Neural crest cell (in vitro differentiated cells): ENCODE measurements at regions not wholly inside any gene's neighbourhood (a gene's known extent, or its start where the extent isn't known, plus 50 kb on each side); places are given as distances from the start of the nearest gene placed in this dataset.
A peak's percentile ranks its signal among the peaks of the same experiment; 100 is the strongest.

Experiments
- DNase-seq: peaks from one replicate; pipeline ENCODE4 v3.0.0; 2021; ENCODE audit warnings: low read depth, mixed read lengths, low spot score
- H3K27ac Mint-ChIP-seq: one replicate; pipeline ENCODE4 v1.8.0; 2021; ENCODE audit warnings: mild to moderate bottlenecking, mixed read lengths; ENCODE audit not compliant: unreplicated experiment
- H3K27me3 Mint-ChIP-seq: 2 replicates; pipeline ENCODE4 v1.8.0; 2021; ENCODE audit warnings: low read depth, mild to moderate bottlenecking, mixed read lengths
- H3K36me3 Mint-ChIP-seq: 2 replicates; pipeline ENCODE4 v1.8.0; 2021; ENCODE audit warnings: low read depth, mild to moderate bottlenecking, mixed read lengths
- H3K4me1 Mint-ChIP-seq: 2 replicates; pipeline ENCODE4 v1.8.0; 2021; ENCODE audit warnings: mixed read lengths
- H3K4me3 Mint-ChIP-seq: one replicate; pipeline ENCODE4 v1.8.0; 2021; ENCODE audit warnings: mild to moderate bottlenecking, mixed read lengths
- H3K9me3 Mint-ChIP-seq: 2 replicates; pipeline ENCODE4 v1.8.0; 2021; ENCODE audit warnings: mixed read lengths
- TF ChIP-seq, protein P1 (sequence below): fragments of 200-600 bp; sonication (generic); conservative IDR thresholded peaks from 2 replicates; pipeline ENCODE4 v1.5.0; 2021; ENCODE audit warnings: antibody characterized with exemption, mild to moderate bottlenecking

GRCh38 chr2:62343206-62343605 lies 147.3 kb downstream of the B3GNT2 start:
- Mint-ChIP-seq H3K4me3 (no peak overlapping the region), H3K27ac (no peak overlapping the region), H3K27me3 (no peaks in the 10 kb centered on the region), H3K4me1 (peaks cover 7% of the 10 kb centered on the region), H3K9me3 (peaks cover 6% of the 10 kb centered on the region), H3K36me3 (no peaks in the 10 kb centered on the region)
- TF ChIP-seq, protein P1, sequence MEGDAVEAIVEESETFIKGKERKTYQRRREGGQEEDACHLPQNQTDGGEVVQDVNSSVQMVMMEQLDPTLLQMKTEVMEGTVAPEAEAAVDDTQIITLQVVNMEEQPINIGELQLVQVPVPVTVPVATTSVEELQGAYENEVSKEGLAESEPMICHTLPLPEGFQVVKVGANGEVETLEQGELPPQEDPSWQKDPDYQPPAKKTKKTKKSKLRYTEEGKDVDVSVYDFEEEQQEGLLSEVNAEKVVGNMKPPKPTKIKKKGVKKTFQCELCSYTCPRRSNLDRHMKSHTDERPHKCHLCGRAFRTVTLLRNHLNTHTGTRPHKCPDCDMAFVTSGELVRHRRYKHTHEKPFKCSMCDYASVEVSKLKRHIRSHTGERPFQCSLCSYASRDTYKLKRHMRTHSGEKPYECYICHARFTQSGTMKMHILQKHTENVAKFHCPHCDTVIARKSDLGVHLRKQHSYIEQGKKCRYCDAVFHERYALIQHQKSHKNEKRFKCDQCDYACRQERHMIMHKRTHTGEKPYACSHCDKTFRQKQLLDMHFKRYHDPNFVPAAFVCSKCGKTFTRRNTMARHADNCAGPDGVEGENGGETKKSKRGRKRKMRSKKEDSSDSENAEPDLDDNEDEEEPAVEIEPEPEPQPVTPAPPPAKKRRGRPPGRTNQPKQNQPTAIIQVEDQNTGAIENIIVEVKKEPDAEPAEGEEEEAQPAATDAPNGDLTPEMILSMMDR: no peak
- DNase-seq: no peak

DNA sequence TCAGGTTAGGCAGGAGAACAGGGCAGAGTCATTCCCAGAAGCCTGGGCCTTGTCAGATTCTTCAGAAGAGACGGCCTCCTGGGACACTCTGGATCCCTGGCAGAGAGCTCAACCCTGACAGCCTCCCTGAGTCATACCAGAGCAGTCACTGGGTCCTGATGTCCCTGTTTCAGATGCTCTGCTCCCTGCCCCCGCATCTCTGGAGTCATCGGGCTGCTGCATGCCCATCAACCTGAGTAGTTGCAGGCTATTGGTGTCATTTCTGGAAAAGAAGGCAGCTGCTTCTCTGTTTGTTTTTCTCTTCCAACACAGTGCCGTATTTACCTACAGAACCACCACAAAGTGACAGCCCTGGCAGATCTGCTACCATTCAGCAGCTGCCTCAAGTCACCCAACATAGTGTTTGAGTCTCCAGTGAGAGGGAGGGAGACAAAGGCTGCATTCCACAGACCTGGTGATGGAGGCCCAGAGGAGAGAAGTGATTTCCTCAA lies 145.1 kb downstream of the B3GNT2 start:
- peaks cover 10% of the 10 kb centered on the region for H3K4me1 Mint-ChIP-seq
- DNase-seq: no peak
- no peak overlapping the region for H3K4me3 Mint-ChIP-seq
- peaks cover 2% of the 10 kb centered on the region for H3K9me3 Mint-ChIP-seq
- TF ChIP-seq, protein P1: no peak
- no peaks in the 10 kb centered on the region for H3K36me3 Mint-ChIP-seq
- H3K27me3 Mint-ChIP-seq: no peaks in the 10 kb centered on the region
- no peak overlapping the region for H3K27ac Mint-ChIP-seq

DNA sequence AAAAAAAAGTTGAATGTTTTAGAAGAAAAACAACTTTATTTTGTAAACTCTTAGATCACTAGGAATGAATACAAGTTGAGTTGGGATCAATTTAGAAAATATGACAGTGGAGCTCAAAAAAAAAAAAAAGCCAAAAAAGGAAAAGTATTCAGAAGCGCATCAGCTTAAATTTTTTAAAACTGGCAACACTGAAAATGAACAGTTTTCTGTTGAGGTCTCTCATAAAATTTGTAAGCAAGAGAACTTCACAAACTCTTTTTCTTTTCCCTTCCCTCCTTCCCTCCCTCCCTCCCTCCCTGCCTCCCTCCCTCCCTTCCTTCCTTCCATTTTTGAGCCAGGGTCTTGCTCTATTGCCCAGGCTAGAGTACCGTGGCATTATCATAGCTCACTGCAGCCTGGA lies 143.9 kb downstream of the B3GNT2 start:
- Mint-ChIP-seq H3K27me3 (no peaks in the 10 kb centered on the region), H3K27ac (no peak overlapping the region), H3K36me3 (no peaks in the 10 kb centered on the region), H3K9me3 (no peaks in the 10 kb centered on the region), H3K4me3 (no peak overlapping the region), H3K4me1 (peaks cover 10% of the 10 kb centered on the region)
- TF ChIP-seq, protein P1: no peak
- no peak for DNase-seq

DNA sequence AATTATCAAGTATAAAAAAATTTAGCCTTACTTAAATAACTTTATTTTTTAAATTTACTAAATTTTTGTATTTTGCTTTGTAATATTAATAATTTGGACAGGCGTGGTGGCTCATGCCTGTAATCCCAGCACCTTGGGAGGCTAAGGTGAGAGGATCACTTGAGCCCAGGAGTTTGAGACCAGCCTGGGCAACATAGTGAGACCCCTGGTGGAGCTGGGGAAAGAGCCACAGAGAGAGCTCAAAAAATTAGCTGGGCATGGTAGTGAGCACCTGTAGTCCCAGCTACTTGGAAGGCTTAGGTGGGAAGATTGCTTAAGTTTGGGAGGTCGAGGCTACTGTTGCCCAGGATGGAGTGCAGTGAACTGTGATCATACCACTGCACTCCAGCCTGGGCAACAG lies 143.5 kb downstream of the B3GNT2 start:
- no peaks in the 10 kb centered on the region for H3K9me3 Mint-ChIP-seq
- H3K27ac Mint-ChIP-seq: no peak overlapping the region
- H3K27me3 Mint-ChIP-seq: no peaks in the 10 kb centered on the region
- H3K4me1 Mint-ChIP-seq: peaks cover 10% of the 10 kb centered on the region
- no peak overlapping the region for H3K4me3 Mint-ChIP-seq
- no peak for DNase-seq
- TF ChIP-seq, protein P1: no peak
- no peaks in the 10 kb centered on the region for H3K36me3 Mint-ChIP-seq

DNA sequence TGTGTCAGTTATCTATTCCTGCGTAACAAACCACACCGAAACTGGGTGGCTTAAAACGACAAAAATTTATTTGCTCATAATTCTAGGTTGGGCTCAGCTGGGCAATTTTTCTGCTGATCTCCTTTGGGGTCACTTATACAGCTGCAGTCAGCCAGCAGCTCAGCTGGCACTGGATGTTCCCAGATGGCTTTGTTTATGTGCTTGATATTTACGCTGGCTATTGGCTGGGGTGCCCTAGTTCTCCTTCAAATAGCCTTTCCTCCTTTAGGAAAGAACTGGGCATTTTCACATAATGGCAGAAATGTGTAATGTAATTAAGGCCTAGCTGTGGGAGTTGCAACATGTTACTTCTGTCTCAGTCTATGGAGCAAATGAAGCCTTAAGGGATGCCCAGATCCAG lies 142.2 kb downstream of the B3GNT2 start:
- no peaks in the 10 kb centered on the region for H3K36me3 Mint-ChIP-seq
- no peaks in the 10 kb centered on the region for H3K9me3 Mint-ChIP-seq
- no peak for DNase-seq
- peaks cover 10% of the 10 kb centered on the region for H3K4me1 Mint-ChIP-seq
- no peak overlapping the region for H3K27ac Mint-ChIP-seq
- TF ChIP-seq, protein P1: no peak
- H3K4me3 Mint-ChIP-seq: no peak overlapping the region
- H3K27me3 Mint-ChIP-seq: no peaks in the 10 kb centered on the region

GRCh38 chr2:62337403-62337802 lies 141.5 kb downstream of the B3GNT2 start:
- Mint-ChIP-seq H3K9me3 (no peaks in the 10 kb centered on the region), H3K4me1 (peaks cover 10% of the 10 kb centered on the region), H3K27ac (peak overlapping the region; percentile 43), H3K27me3 (no peaks in the 10 kb centered on the region), H3K36me3 (no peaks in the 10 kb centered on the region), H3K4me3 (no peak overlapping the region)
- no peak for DNase-seq
- TF ChIP-seq, protein P1: no peak
